Suprapubic skin (tissue), 4 donors: ENCODE measurements at regions not wholly inside any gene's neighbourhood (a gene's known extent, or its start where the extent isn't known, plus 50 kb on each side); places are given as distances from the start of the nearest gene placed in this dataset.

Experiments
- CTCF ChIP-seq, 2 donors: fragments of 200-600 bp in 1 of 2; fragments of 450-650 bp in 1 of 2; sonication (generic) in 1 of 2; IDR thresholded peaks; one replicate each; pipeline ENCODE4 v1.5.1; 2016 to 2019; ENCODE audit warnings: antibody characterized with exemption in 2 of 2, mild to moderate bottlenecking in 1 of 2, moderate library complexity in 1 of 2
- POLR2A ChIP-seq, 2 donors: fragments of 450-650 bp; IDR thresholded peaks; one replicate each; pipeline ENCODE4 v1.6.1; 2017; ENCODE audit warnings: antibody characterized with exemption in 2 of 2, mild to moderate bottlenecking in 2 of 2, moderate library complexity in 2 of 2
- POLR2AphosphoS5 ChIP-seq, 3 donors: sonication (generic); formaldehyde crosslinking; IDR thresholded peaks; one replicate each; pipeline ENCODE4 v1.6.1; 2017; ENCODE audit warnings: antibody characterized with exemption in 3 of 3

- TF ChIP-seq CTCF (IDR thresholded peaks at IDR 0.05) (no peak), POLR2A (IDR thresholded peaks at IDR 0.05) (no peak), POLR2AphosphoS5 (IDR thresholded peaks at IDR 0.05) (no peak)
Observed at GRCh38 chr5:61886214-61886613, 419.8 kb upstream of the KIF2A start.
